Mesothelial cell of epicardium (in vitro differentiated cells): ENCODE measurements at regions not wholly inside any gene's neighbourhood (a gene's known extent, or its start where the extent isn't known, plus 50 kb on each side); places are given as distances from the start of the nearest gene placed in this dataset.

Source experiments
- DNase-seq, 2 experiments: peaks; one replicate each; pipeline ENCODE4 v3.0.0; 2021; ENCODE audit warnings: low spot score in 2 of 2; ENCODE audit not compliant: unreplicated experiment in 2 of 2
- H3K27ac Mint-ChIP-seq: 2 replicates; pipeline ENCODE4 v1.8.0; 2021; ENCODE audit warnings: mixed read lengths
- H3K27me3 Mint-ChIP-seq: 2 replicates; pipeline ENCODE4 v1.8.0; 2021; ENCODE audit warnings: low read depth, mixed read lengths
- H3K36me3 Mint-ChIP-seq: 2 replicates; pipeline ENCODE4 v1.8.0; 2021; ENCODE audit warnings: mixed read lengths
- H3K4me1 Mint-ChIP-seq: 2 replicates; pipeline ENCODE4 v1.8.0; 2021; ENCODE audit warnings: mixed read lengths
- H3K4me3 Mint-ChIP-seq: 2 replicates; pipeline ENCODE4 v1.8.0; 2021; ENCODE audit warnings: mild to moderate bottlenecking, moderate library complexity, mixed read lengths
- H3K9me3 Mint-ChIP-seq: 2 replicates; pipeline ENCODE4 v1.8.0; 2021; ENCODE audit warnings: mixed read lengths
- TF ChIP-seq, protein P1 (sequence below): fragments of 200-600 bp; sonication (generic); IDR thresholded peaks from one replicate; pipeline ENCODE4 v1.5.0; 2021; ENCODE audit warnings: antibody characterized with exemption; ENCODE audit not compliant: unreplicated experiment

DNA sequence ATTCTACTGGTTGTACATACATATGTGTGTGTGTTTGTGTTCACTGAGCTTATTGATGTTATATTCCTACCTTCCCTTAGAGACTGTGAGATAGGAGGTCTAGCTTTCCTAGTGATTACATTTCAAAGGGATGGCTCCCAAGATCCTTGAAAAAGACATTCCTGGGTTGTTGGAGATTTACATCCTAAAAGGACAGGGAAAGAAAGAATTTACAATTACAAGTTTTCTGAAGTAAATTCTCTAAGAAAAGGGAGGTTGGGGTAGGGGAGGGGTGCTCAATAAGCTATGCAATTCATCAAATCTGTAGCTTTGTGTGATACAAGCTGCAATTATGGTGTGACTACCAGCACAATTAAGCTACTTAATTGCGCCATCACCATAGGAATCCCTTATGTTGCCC, 284.3 kb downstream of the NUP35 start:
- DNase-seq: no peak
- Mint-ChIP-seq H3K9me3 (peaks cover 11% of the 10 kb centered on the region), H3K4me1 (no peaks in the 10 kb centered on the region), H3K27ac (no peak overlapping the region), H3K27me3 (no peaks in the 10 kb centered on the region), H3K36me3 (peaks cover 3% of the 10 kb centered on the region), H3K4me3 (no peak overlapping the region)
- TF ChIP-seq, protein P1, sequence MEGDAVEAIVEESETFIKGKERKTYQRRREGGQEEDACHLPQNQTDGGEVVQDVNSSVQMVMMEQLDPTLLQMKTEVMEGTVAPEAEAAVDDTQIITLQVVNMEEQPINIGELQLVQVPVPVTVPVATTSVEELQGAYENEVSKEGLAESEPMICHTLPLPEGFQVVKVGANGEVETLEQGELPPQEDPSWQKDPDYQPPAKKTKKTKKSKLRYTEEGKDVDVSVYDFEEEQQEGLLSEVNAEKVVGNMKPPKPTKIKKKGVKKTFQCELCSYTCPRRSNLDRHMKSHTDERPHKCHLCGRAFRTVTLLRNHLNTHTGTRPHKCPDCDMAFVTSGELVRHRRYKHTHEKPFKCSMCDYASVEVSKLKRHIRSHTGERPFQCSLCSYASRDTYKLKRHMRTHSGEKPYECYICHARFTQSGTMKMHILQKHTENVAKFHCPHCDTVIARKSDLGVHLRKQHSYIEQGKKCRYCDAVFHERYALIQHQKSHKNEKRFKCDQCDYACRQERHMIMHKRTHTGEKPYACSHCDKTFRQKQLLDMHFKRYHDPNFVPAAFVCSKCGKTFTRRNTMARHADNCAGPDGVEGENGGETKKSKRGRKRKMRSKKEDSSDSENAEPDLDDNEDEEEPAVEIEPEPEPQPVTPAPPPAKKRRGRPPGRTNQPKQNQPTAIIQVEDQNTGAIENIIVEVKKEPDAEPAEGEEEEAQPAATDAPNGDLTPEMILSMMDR: no peak

DNA sequence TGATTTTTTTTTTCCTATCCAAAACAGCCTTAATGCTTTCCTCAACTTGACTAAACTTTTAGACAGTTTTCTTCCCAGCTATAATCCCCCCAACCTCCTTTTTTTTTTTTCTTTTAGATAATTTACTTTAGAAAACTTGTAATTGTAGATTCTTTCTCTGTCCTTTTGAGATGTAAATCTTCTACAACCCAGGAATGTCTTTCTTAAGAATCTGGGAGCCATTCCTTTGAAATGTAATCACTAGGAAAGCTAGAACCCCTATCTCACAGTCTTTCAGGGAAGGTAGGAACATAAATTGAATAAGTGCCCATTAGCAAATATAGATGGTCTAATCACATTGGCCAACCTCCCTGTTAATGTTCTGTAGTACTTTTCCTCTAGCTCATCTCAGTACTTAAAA, 285.4 kb downstream of the NUP35 start:
- H3K36me3 Mint-ChIP-seq: no peaks in the 10 kb centered on the region
- no peaks in the 10 kb centered on the region for H3K4me1 Mint-ChIP-seq
- TF ChIP-seq, protein P1: no peak
- no peaks in the 10 kb centered on the region for H3K27me3 Mint-ChIP-seq
- H3K9me3 Mint-ChIP-seq: peaks cover 3% of the 10 kb centered on the region
- no peak overlapping the region for H3K27ac Mint-ChIP-seq
- H3K4me3 Mint-ChIP-seq: no peak overlapping the region
- no peak for DNase-seq

DNA sequence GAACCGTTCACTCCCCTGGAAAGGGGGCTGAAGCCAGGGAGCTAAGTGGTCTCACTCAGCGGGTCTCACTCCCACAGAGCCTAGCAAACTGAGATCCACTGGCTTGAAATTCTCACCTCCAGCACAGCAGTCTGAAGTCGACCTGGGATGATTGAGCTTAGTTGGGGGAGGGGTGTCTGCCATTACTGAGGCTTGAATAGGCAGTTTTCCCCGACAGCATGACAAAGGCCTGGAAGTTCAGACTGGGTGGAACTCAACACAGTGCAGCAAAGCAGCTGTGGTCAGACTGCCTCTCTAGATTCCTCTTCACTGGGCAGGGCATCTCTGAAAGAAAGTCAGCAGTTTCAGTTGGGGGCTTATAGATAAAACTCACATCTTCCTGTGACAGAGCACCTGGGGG, 292.5 kb downstream of the NUP35 start:
- Mint-ChIP-seq H3K36me3 (peaks cover 2% of the 10 kb centered on the region), H3K9me3 (peaks cover 23% of the 10 kb centered on the region), H3K27ac (no peak overlapping the region), H3K4me1 (peaks cover 12% of the 10 kb centered on the region), H3K4me3 (no peak overlapping the region), H3K27me3 (no peaks in the 10 kb centered on the region)
- DNase-seq: no peak
- TF ChIP-seq, protein P1: no peak

DNA sequence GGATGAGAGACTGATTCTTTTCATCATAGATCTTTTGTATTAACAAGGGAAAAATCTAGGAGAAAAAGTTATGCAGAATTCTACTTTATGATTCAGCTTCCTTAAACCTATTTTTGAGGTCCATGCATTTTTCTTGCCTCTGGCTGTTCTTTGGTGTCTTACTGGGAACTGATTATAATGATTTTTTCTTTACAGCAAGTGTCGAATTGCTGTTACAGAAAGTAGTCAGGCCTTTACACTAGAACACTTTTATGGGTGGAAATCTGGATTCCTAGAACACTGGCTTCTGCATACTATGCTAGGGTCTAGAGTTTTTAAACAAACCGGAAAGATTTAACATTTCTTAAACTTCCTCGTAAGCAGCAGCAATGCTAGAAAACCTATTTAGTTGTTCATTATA, 302.6 kb downstream of the NUP35 start:
- Mint-ChIP-seq H3K4me3 (no peak overlapping the region), H3K4me1 (no peaks in the 10 kb centered on the region), H3K36me3 (peaks cover 2% of the 10 kb centered on the region), H3K9me3 (peaks cover 25% of the 10 kb centered on the region), H3K27ac (no peak overlapping the region), H3K27me3 (no peaks in the 10 kb centered on the region)
- no peak for DNase-seq
- TF ChIP-seq, protein P1: no peak

DNA sequence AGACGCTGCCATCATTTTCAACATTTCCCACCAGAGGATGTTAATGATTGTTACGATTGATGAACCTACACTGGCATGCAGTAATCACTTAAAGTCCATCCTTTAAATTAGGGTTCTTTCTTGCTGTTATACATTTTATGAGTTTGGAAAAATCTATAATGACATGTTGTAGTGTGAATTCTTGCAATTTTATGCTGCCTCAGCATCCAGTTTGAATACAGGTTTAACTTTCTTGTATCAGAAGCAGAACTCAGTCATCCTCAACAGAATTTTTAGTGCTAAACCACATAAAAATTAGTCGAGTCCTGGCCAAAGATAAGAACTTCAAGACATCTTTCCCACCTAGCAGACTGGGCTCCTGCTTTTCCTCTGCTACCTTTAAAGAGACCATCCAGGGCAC, 303.3 kb downstream of the NUP35 start:
- H3K9me3 Mint-ChIP-seq: peaks cover 25% of the 10 kb centered on the region
- no peaks in the 10 kb centered on the region for H3K27me3 Mint-ChIP-seq
- TF ChIP-seq, protein P1: no peak
- no peak for DNase-seq
- peaks cover 2% of the 10 kb centered on the region for H3K36me3 Mint-ChIP-seq
- H3K4me1 Mint-ChIP-seq: no peaks in the 10 kb centered on the region
- no peak overlapping the region for H3K27ac Mint-ChIP-seq
- H3K4me3 Mint-ChIP-seq: no peak overlapping the region

DNA sequence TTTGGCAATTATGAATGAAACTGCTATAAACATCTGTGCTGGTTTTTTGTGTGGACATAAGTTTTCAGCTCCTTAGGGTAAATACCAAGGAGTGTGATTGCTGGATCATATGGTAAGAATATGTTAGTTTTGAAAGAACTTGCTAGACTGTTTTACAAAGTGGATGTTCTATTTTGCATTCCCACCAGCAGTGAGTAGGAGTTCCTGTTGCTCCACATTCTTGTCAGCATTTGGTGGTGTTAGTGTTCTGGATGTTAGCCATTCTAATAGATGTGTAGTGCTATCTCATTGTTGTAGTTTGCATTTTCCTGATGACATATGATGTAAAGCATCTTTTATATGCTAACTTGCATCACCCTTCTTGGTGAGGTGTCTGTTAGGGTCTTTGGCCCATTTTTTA, 304.6 kb downstream of the NUP35 start:
- Mint-ChIP-seq H3K9me3 (peaks cover 25% of the 10 kb centered on the region), H3K27me3 (no peaks in the 10 kb centered on the region), H3K36me3 (peaks cover 2% of the 10 kb centered on the region), H3K4me3 (no peak overlapping the region), H3K4me1 (no peaks in the 10 kb centered on the region), H3K27ac (no peak overlapping the region)
- TF ChIP-seq, protein P1: no peak
- no peak for DNase-seq
